Heart right ventricle (tissue), 16 donors: ENCODE measurements at regions not wholly inside any gene's neighbourhood (a gene's known extent, or its start where the extent isn't known, plus 50 kb on each side); places are given as distances from the start of the nearest gene placed in this dataset.

Experiments used
- ATAC-seq, 8 donors: fragments of 200-7000 bp; cut with Tn5 transposase; one replicate each; pipeline ENCODE4 v1.9.1; 2020; ENCODE audit warnings: mild to moderate bottlenecking in 8 of 8, moderate library complexity in 8 of 8, moderate number of reproducible peaks in 1 of 8
- DNase-seq, 2 donors: peaks; one replicate each; pipeline ENCODE4 v3.0.0-alpha.2; 2020
- H3K27ac ChIP-seq, 10 donors: fragments of 200-600 bp; sonication (generic) in 2 of 10; one replicate each; pipeline versions ENCODE4 v1.5.0 to v1.8.0; 2020 to 2022; ENCODE audit warnings: mild to moderate bottlenecking in 3 of 10
- H3K27me3 ChIP-seq, 7 donors: fragments of 200-600 bp; one replicate each; pipeline ENCODE4 v1.8.0; 2021 to 2022; ENCODE audit warnings: mild to moderate bottlenecking in 2 of 7
- H3K36me3 ChIP-seq, 9 donors: fragments of 200-600 bp; sonication (generic) in 1 of 9; one replicate each; pipeline versions ENCODE4 v1.5.0 to v1.8.0; 2020 to 2022; ENCODE audit warnings: mild to moderate bottlenecking in 2 of 9
- H3K4me1 ChIP-seq, 9 donors: fragments of 200-600 bp; sonication (generic) in 1 of 9; one replicate each; pipeline versions ENCODE4 v1.5.0 to v1.8.0; 2020 to 2022; ENCODE audit warnings: mild to moderate bottlenecking in 4 of 9
- H3K4me3 ChIP-seq, 10 donors: fragments of 200-600 bp; sonication (generic) in 2 of 10; one replicate each; pipeline versions ENCODE4 v1.5.0 to v1.8.0; 2020 to 2022; ENCODE audit warnings: mild to moderate bottlenecking in 7 of 10, moderate library complexity in 2 of 10
- H3K9me3 ChIP-seq, 11 donors: fragments of 200-600 bp in 10 of 11; sonication (generic) in 2 of 11; one replicate each; pipeline versions ENCODE4 v1.5.0 to v1.8.0; 2013 to 2022; ENCODE audit warnings: mild to moderate bottlenecking in 2 of 11, control low read depth in 1 of 11, moderate library complexity in 1 of 11
- WGBS, 2 donors: extraction: QIAGEN DNeasy Blood & Tissue Kit; methylation state at CpG; one replicate each; pipeline ENCODE4 v1.1.7; 2013; ENCODE audit warnings: inconsistent platforms in 1 of 2; 5-methylcytosine and 5-hydroxymethylcytosine counted together
- intact Hi-C, 10 donors: fragments of 100-400 bp; cut with DNase I; formaldehyde crosslinking; loops; one replicate each; pipeline versions ENCODE4 v1.11.1 to v1.14.2; 2022
- TF ChIP-seq, protein P1 (sequence below), 9 donors: fragments of 200-600 bp; sonication (generic) in 2 of 9; IDR thresholded peaks; one replicate each; pipeline versions ENCODE4 v1.5.0 to v1.8.0; 2021 to 2022; ENCODE audit warnings: antibody characterized with exemption in 9 of 9, mild to moderate bottlenecking in 5 of 9, moderate library complexity in 1 of 9
- donor health status: Arrhythmogenic right ventricular cardiomyopathy.
- donor health status: ischemic (EF 13 %, LVEDD 7.1; RV severe dilation, severe dysfunction).
- donor health status: healthy with polysubstance abuse.
- donor health status: DM: no; HTN: yes; CAD: no.
- donor health status: DM: no; HTN: no; CAD: no.
- donor health status: ischemic (EF 25% LVEDD 6.9; RV normal size, moderate dysfunction).
- donor health status: ischemic (EF 25% LVEDD 5.7; RV mildly dilated, moderate dysfunction).
- donor health status: healthy.
- donor health status: DM: yes; HTN: yes; CAD: no.
- donor health status: Ischemic cardiomyopathy.
- donor health status: ischemic (EF 35%, LVEDD 5.7; RV mildly dilated, moderate dysfunction).
- donor health status: nonischemic (EF 11% LVEDD 7.7; RV severe dilation, severe dysfunction).
- donor health status: DM: yes; HTN: yes; CAD: no.
- donor health status: PGD.
- donor health status: ischemic (EF 29% LVEDD 5.4; RV normal size, mild dysfunction).
- donor health status: nonischemic (EF 23%, LVEDD 6.1; RV moderate dilation, normal function).

DNA sequence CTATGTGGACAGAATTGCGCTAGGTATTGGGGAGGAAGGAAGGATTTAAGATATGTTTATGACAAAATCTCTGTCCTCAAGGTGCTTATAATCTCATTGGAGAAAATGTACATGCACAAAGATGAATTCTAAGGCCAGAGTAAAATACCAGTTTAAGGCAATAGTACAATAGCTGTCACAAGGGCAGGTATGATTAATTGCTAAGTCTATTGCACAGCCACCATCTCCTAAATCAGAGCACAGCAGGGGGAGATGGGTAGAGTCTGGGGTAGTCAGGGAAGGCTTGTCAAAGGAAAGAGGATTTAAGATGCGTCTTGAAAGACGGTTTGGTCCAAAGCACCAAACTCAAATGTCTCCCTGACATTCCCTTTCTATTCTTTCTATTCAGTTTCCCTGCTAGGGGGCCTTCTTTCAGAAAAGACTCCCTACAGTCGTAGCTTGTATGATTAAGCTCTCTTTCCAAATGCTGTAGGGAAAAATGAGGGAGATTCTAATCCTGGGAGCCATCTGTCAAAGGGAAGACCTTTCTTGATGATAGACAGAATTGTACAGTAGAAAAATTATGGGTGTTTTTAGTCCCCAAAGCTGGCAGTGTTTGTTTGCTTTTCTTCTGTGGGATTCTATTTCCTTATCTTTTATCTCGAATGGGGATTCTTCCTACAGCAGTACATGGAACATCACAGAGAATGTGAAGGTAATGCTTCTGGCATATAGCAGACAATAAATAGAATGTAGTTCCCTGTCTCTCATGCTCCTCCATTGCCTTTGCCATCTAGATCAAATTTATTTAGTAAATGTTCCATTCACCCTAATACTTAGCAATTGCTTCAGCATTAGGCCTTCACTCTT lies 107.6 kb upstream of the NFIA start:
- 92 to 93% methylated on average over 5 of the region's 5 CpGs for WGBS, 2 donors
- TF ChIP-seq, protein P1, sequence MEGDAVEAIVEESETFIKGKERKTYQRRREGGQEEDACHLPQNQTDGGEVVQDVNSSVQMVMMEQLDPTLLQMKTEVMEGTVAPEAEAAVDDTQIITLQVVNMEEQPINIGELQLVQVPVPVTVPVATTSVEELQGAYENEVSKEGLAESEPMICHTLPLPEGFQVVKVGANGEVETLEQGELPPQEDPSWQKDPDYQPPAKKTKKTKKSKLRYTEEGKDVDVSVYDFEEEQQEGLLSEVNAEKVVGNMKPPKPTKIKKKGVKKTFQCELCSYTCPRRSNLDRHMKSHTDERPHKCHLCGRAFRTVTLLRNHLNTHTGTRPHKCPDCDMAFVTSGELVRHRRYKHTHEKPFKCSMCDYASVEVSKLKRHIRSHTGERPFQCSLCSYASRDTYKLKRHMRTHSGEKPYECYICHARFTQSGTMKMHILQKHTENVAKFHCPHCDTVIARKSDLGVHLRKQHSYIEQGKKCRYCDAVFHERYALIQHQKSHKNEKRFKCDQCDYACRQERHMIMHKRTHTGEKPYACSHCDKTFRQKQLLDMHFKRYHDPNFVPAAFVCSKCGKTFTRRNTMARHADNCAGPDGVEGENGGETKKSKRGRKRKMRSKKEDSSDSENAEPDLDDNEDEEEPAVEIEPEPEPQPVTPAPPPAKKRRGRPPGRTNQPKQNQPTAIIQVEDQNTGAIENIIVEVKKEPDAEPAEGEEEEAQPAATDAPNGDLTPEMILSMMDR (IDR thresholded peaks at IDR 0.05), result no peak
- no peak overlapping the region for H3K27ac ChIP-seq
- DNase-seq (no peak), ATAC-seq (no peak)
- intact Hi-C loops, result loop anchor here in 9 of 10 donors (5.0 to 10.0 kb wide), 12 partner anchors 60 to 880 kb away; partner anchors contain the start of gene TM2D1 (in 1 of the 9)
- H3K36me3 ChIP-seq, result no peaks in the 10 kb centered on the region
- no peaks in the 10 kb centered on the region for H3K9me3 ChIP-seq
- H3K4me1 ChIP-seq, result peaks cover 0 to 9% (median 6%) of the 10 kb centered on the region in 9 donors
- no peak overlapping the region for H3K4me3 ChIP-seq
- no peaks in the 10 kb centered on the region for H3K27me3 ChIP-seq

DNA sequence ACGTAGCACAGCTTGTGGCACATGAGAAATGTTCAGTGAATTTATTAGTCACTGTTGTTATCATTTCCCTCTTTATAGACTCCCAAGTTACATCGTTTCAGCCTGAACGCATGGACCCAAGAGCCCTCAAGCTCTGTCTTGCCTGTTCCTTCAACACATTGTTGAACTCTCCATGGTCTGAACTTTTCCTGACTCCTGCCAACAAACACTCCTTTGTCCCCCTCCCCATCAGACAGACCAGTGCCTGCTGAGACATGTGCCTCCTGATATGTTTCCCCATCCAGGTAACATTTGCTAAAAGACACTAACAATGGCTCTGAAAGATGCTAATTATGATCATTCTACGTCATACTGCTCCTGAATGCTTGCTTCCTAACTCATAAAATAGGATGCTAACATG lies 108.7 kb upstream of the NFIA start:
- ATAC-seq (no peak), DNase-seq (no peak)
- Histone ChIP-seq H3K9me3 (no peaks in the 10 kb centered on the region), H3K4me3 (no peak overlapping the region), H3K4me1 (peaks cover 0 to 14% (median 8%) of the 10 kb centered on the region in 9 donors), H3K36me3 (no peaks in the 10 kb centered on the region), H3K27ac (no peak overlapping the region), H3K27me3 (no peaks in the 10 kb centered on the region)
- TF ChIP-seq, protein P1 (IDR thresholded peaks at IDR 0.05), result no peak
- intact Hi-C loops, result loop anchor here in 8 of 10 donors (5.0 to 10.0 kb wide), 12 partner anchors 61 to 881 kb away; partner anchors contain the start of gene TM2D1 (in 1 of the 8)
- 71 to 75% methylated on average over 4 of the region's 4 CpGs for WGBS, 2 donors

DNA sequence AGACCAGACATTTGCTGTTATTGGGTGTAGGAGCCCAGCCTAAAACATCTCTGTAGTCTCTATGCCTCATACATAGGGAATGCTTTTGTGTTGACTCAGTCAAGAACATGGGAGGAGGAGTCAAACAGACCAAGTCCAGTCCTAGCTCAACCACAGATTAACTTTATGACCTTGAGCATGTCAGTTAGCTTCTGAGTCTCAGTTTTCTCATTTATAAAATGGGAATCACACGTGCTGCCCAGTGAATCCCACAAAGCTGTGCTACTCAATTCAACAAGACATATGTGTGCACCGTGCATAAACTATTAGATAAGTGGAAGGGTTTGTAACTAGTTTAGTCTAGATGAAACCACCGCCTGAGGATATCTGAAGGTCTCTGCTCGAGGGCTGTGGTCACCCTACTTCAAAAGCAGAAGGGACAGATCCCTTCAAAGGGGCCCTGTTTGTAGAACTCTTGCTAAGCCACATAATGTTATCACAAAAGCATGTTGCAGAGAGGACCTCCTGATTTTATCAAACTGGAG lies 109.5 kb upstream of the NFIA start:
- peak overlapping the region in 1 of 10 donors; percentile 39 for H3K27ac ChIP-seq
- no peak for DNase-seq
- no peaks in the 10 kb centered on the region for H3K9me3 ChIP-seq
- intact Hi-C loops, result loop anchor here in 8 of 10 donors (5.0 to 10.0 kb wide), 12 partner anchors 62 to 882 kb away; partner anchors contain the start of gene TM2D1 (in 1 of the 8)
- no peaks in the 10 kb centered on the region for H3K27me3 ChIP-seq
- WGBS, 2 donors, result 87 to 89% methylated on average over 4 of the region's 4 CpGs
- H3K4me3 ChIP-seq, result no peak overlapping the region
- peaks cover 0 to 14% (median 8%) of the 10 kb centered on the region in 9 donors for H3K4me1 ChIP-seq
- ATAC-seq, result peak in 1 of 8 donors; percentile 39
- TF ChIP-seq, protein P1 (IDR thresholded peaks at IDR 0.05), result no peak
- no peaks in the 10 kb centered on the region for H3K36me3 ChIP-seq

DNA sequence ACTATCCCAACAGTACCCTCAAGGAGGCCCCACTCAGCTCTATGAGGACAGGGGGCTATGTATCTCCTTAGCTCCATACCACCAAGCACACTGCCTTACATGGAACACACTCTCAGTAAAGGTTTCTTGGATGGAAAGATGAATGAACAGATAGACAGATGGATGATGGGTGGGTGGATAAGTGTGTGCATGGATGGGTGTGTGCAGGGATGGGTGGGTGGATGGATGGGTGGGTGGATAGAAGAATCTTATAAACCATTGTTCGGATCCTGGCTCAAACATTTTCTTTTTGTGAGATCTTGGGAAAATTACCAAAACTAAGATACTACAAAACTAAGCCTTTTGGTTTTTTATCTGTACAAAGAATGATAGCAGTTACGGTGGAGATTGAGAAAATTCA lies 111.0 kb upstream of the NFIA start:
- Histone ChIP-seq H3K4me1 (peaks cover 0 to 14% (median 8%) of the 10 kb centered on the region in 9 donors), H3K27me3 (no peaks in the 10 kb centered on the region), H3K4me3 (no peak overlapping the region), H3K27ac (peak overlapping the region in 5 of 10 donors; percentile 15 to 62 (median 39)), H3K9me3 (peaks cover 0 to 6% (median 0%) of the 10 kb centered on the region in 11 donors), H3K36me3 (no peaks in the 10 kb centered on the region)
- 77 to 82% methylated on average over 2 of the region's 2 CpGs for WGBS, 2 donors
- peak in 5 of 8 donors; percentile 5 to 67 (median 35) for ATAC-seq
- intact Hi-C loops, result loop anchor here in 9 of 10 donors (2.0 to 10.0 kb wide), 16 partner anchors 63 to 883 kb away; partner anchors contain the start of gene TM2D1 (in 1 of the 9)
- TF ChIP-seq, protein P1 (IDR thresholded peaks at IDR 0.05), result no peak
- DNase-seq, result no peak
